ENCODE measurements at regions not wholly inside any gene's neighbourhood (a gene's known extent, or its start where the extent isn't known, plus 50 kb on each side); places are given as distances from the start of the nearest gene placed in this dataset.

GRCh38 chr14:53601409-53601808, 355.2 kb downstream of the BMP4 start:
- TF ChIP-seq POLR2A (IDR thresholded peaks at IDR 0.05) (no peak), CTCF (IDR thresholded peaks at IDR 0.05) (no peak)
- intact Hi-C loops (cut with DNase I) = no loop called here
- Histone ChIP-seq H3K27me3 (no peaks in the 10 kb centered on the region), H3K36me3 (no peaks in the 10 kb centered on the region), H3K4me1 (no peaks in the 10 kb centered on the region), H3K27ac (no peak overlapping the region), H3K9me3 (no peaks in the 10 kb centered on the region), H3K4me3 (replicated peaks in 1 of 3) (no peak overlapping the region)
- WGBS, 2 donors = 88 to 96% methylated on average over 1 of the region's 1 CpG
- DNase-seq = no peak

GRCh38 chr14:53599221-53599945, 357.2 kb downstream of the BMP4 start:
- intact Hi-C loops (cut with DNase I) = no loop called here
- TF ChIP-seq POLR2A (IDR thresholded peaks at IDR 0.05) (no peak), CTCF (IDR thresholded peaks at IDR 0.05) (no peak)
- WGBS, 2 donors = 74 to 82% methylated on average over 6 of the region's 6 CpGs

GRCh38 chr14:53596853-53597525, 359.6 kb downstream of the BMP4 start:
- H3K4me1 ChIP-seq = no peaks in the 10 kb centered on the region
- H3K4me3 ChIP-seq (replicated peaks in 1 of 3) = no peak overlapping the region
- H3K27ac ChIP-seq = no peak overlapping the region
- no peaks in the 10 kb centered on the region for H3K36me3 ChIP-seq
- no peak for DNase-seq
- no peaks in the 10 kb centered on the region for H3K27me3 ChIP-seq
- intact Hi-C loops (cut with DNase I) = no loop called here
- H3K9me3 ChIP-seq = no peaks in the 10 kb centered on the region
- 71 to 82% methylated on average over 7 of the region's 7 CpGs for WGBS, 2 donors
- TF ChIP-seq POLR2A (IDR thresholded peaks at IDR 0.05) = no peak
- TF ChIP-seq CTCF (IDR thresholded peaks at IDR 0.05) = no peak

More at GRCh38 chr14:53599221-53599945, 357.2 kb downstream of the BMP4 start:
- Histone ChIP-seq H3K27me3 (no peaks in the 10 kb centered on the region), H3K27ac (no peak overlapping the region), H3K9me3 (no peaks in the 10 kb centered on the region), H3K4me1 (no peaks in the 10 kb centered on the region), H3K4me3 (replicated peaks in 1 of 3) (no peak overlapping the region), H3K36me3 (no peaks in the 10 kb centered on the region)
- no peak for DNase-seq

- H3K27me3 ChIP-seq = no peaks in the 10 kb centered on the region
- WGBS, 2 donors = 79 to 83% methylated on average over 3 of the region's 3 CpGs
Observed at GRCh38 chr14:53591816-53592215, 364.8 kb downstream of the BMP4 start.

More at GRCh38 chr14:53591816-53592215, 364.8 kb downstream of the BMP4 start:
- Histone ChIP-seq H3K4me1 (no peaks in the 10 kb centered on the region), H3K9me3 (no peaks in the 10 kb centered on the region), H3K4me3 (replicated peaks in 1 of 3) (no peak overlapping the region), H3K27ac (no peak overlapping the region), H3K36me3 (no peaks in the 10 kb centered on the region)
- DNase-seq = no peak
- TF ChIP-seq CTCF (IDR thresholded peaks at IDR 0.05) (no peak), POLR2A (IDR thresholded peaks at IDR 0.05) (no peak)
- intact Hi-C loops (cut with DNase I) = no loop called here

Measured in thyroid gland (tissue), 4 donors.